OCI-LY3 (cell line): ENCODE measurements at regions not wholly inside any gene's neighbourhood (a gene's known extent, or its start where the extent isn't known, plus 50 kb on each side); places are given as distances from the start of the nearest gene placed in this dataset.

Experiments used
- EZH2phosphoT487 ChIP-seq: fragments of 200-600 bp; shearing (Covaris generic); IDR thresholded peaks from 2 replicates; pipeline ENCODE4 v1.6.1; 2018; ENCODE audit warnings: antibody characterized with exemption, mixed run types, low read depth
- TF ChIP-seq, protein P1 (sequence below): fragments of 200-600, 300-600 bp; sonication (generic); IDR thresholded peaks from 2 replicates; pipeline ENCODE4 v1.5.1; 2014; ENCODE audit warnings: antibody characterized with exemption, low read length, low read depth

DNA sequence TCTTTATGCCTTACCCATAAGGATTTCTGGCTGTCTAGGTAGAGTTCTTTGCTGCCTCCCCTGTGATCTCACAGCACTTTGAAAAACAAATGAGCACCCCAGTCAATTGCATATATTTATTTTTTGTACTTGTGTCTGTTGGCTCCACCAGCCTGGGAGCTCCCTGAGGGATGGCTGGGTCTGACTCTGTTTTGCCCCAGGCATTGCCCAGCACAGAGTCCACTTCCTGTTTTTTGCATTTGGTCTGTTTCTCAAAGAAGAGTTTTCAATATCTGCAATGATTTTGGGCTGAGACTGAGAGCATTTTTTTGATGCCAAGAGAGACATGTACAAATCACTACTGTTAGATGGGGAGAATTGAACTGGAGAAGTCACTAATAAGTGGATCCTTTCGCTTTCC lies 125.0 kb downstream of the FOXD2 start:
- TF ChIP-seq, protein P1, sequence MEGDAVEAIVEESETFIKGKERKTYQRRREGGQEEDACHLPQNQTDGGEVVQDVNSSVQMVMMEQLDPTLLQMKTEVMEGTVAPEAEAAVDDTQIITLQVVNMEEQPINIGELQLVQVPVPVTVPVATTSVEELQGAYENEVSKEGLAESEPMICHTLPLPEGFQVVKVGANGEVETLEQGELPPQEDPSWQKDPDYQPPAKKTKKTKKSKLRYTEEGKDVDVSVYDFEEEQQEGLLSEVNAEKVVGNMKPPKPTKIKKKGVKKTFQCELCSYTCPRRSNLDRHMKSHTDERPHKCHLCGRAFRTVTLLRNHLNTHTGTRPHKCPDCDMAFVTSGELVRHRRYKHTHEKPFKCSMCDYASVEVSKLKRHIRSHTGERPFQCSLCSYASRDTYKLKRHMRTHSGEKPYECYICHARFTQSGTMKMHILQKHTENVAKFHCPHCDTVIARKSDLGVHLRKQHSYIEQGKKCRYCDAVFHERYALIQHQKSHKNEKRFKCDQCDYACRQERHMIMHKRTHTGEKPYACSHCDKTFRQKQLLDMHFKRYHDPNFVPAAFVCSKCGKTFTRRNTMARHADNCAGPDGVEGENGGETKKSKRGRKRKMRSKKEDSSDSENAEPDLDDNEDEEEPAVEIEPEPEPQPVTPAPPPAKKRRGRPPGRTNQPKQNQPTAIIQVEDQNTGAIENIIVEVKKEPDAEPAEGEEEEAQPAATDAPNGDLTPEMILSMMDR = no peak
- TF ChIP-seq EZH2phosphoT487 = no peak
